K562 (cell line): ENCODE measurements at regions not wholly inside any gene's neighbourhood (a gene's known extent, or its start where the extent isn't known, plus 50 kb on each side); places are given as distances from the start of the nearest gene placed in this dataset.
A peak's percentile ranks its signal among the peaks of the same experiment; 100 is the strongest.

Experiments
- CBX1 ChIP-seq: sonication (generic); IDR thresholded peaks from 2 replicates; pipeline ENCODE4 v1.6.1; 2016; ENCODE audit warnings: antibody characterized with exemption, low read depth, mild to moderate bottlenecking
- ETV5 ChIP-seq: sonication (generic); formaldehyde crosslinking; IDR thresholded peaks from 2 replicates; pipeline ENCODE4 v1.4.0; 2020; ENCODE audit warnings: low read depth, mild to moderate bottlenecking, missing genetic modification reagents
- JUN ChIP-seq, 2 experiments: sonication (generic) in 1 of 2; formaldehyde crosslinking in 1 of 2; IDR thresholded peaks; 2 replicates each; pipeline versions ENCODE4 v1.6.1 to v1.8.0; 2012 to 2022; ENCODE audit warnings: borderline replicate concordance in 2 of 2, mild to moderate bottlenecking in 2 of 2, improper control_type of control experiment in 1 of 2, low read depth in 1 of 2, low read length in 1 of 2, missing genetic modification reagents in 1 of 2
- JUND ChIP-seq, 2 experiments: IDR thresholded peaks; 2 replicates in 1 of 2; 3 replicates in 1 of 2; pipeline ENCODE4 v1.6.1; 2011; ENCODE audit warnings: borderline replicate concordance in 2 of 2, low read depth in 2 of 2, low read length in 2 of 2, improper control_type of control experiment in 1 of 2, missing biosample characterization in 1 of 2, missing genetic modification characterization in 1 of 2, missing genetic modification reagents in 1 of 2
- LCOR ChIP-seq: sonication (generic); formaldehyde crosslinking; IDR thresholded peaks from 2 replicates; pipeline ENCODE4 v1.8.0; 2022; ENCODE audit warnings: mild to moderate bottlenecking, missing genetic modification reagents
- MXI1 ChIP-seq: IDR thresholded peaks from 2 replicates; pipeline ENCODE4 v1.6.1; 2011; ENCODE audit warnings: low read depth, mild to moderate bottlenecking, improper control_type of control experiment, low read length
- NBN ChIP-seq: fragments of 450-650 bp; IDR thresholded peaks from 2 replicates; pipeline ENCODE4 v1.6.1; 2016; ENCODE audit warnings: low read depth, mild to moderate bottlenecking
- NFXL1 ChIP-seq: fragments of 450-650 bp; formaldehyde crosslinking; IDR thresholded peaks from 2 replicates; pipeline ENCODE4 v1.4.0; 2021; ENCODE audit warnings: mild to moderate bottlenecking
- PML ChIP-seq: IDR thresholded peaks from 2 replicates; pipeline ENCODE4 v1.6.1; 2012; ENCODE audit warnings: low read length, inconsistent platforms
- RB1 ChIP-seq: fragments of 450-650 bp; IDR thresholded peaks from 2 replicates; pipeline ENCODE4 v1.6.1; 2017; ENCODE audit warnings: low read depth, mild to moderate bottlenecking
- SMAD3 ChIP-seq: fragments of 450-650 bp; formaldehyde crosslinking; conservative IDR thresholded peaks from 2 replicates; pipeline ENCODE4 v1.4.0; 2020; ENCODE audit warnings: mild to moderate bottlenecking
- TCFL5 ChIP-seq: fragments of 250-450 bp; sonication (Bioruptor Pico); conservative IDR thresholded peaks from 2 replicates; pipeline ENCODE4 v1.6.1; 2021; ENCODE audit warnings: mild to moderate bottlenecking, moderate library complexity, matching md5 sums
- TRIM25 ChIP-seq: fragments of 450-650 bp; IDR thresholded peaks from 2 replicates; pipeline ENCODE4 v1.7.0; 2016; ENCODE audit warnings: borderline replicate concordance
- YBX1 ChIP-seq: fragments of 450-650 bp; IDR thresholded peaks from 2 replicates; pipeline ENCODE4 v1.7.1; 2016; ENCODE audit warnings: mild to moderate bottlenecking
- ZBTB11 ChIP-seq, 3 experiments: fragments of 200-800 bp in 1 of 3; fragments of 250-450 bp in 1 of 3; fragments of 450-650 bp in 1 of 3; sonication (Bioruptor Pico) in 1 of 3; sonication (Bioruptor generic) in 1 of 3; formaldehyde crosslinking in 1 of 3; IDR thresholded peaks; 2 replicates each; pipeline versions ENCODE4 v1.6.1 to v1.8.0; 2016 to 2022; ENCODE audit warnings: mild to moderate bottlenecking in 2 of 3, missing genetic modification characterization in 2 of 3, missing compliant biosample characterization in 1 of 3, moderate library complexity in 1 of 3
- ZBTB8A ChIP-seq: fragments of 450-650 bp; IDR thresholded peaks from 2 replicates; pipeline ENCODE4 v1.6.1; 2018; ENCODE audit warnings: mild to moderate bottlenecking, moderate library complexity; ENCODE audit not compliant: partially characterized antibody
- ZNF133 ChIP-seq: fragments of 250-450 bp; sonication (Bioruptor Pico); IDR thresholded peaks from 2 replicates; pipeline ENCODE4 v1.4.0; 2020; ENCODE audit warnings: mild to moderate bottlenecking
- ZNF174 ChIP-seq: fragments of 250-450 bp; sonication (Bioruptor Pico); IDR thresholded peaks from 2 replicates; pipeline ENCODE4 v1.4.0; 2020; ENCODE audit warnings: mild to moderate bottlenecking

- TF ChIP-seq SMAD3 (CRISPR knock-in tag) = peak; percentile 88
- TF ChIP-seq CBX1 = no peak
- no peak for TF ChIP-seq YBX1
- TF ChIP-seq PML = peak; percentile 100
- 0 out of 2 replicates have a peak, but pooled peaks have one; percentile 5 for TF ChIP-seq TCFL5
- TF ChIP-seq TRIM25 = peak; percentile 90; the same call in 1 of the 2 replicates
- TF ChIP-seq RB1 = peak; percentile 46
- TF ChIP-seq MXI1 = peak; percentile 78; the same call in 1 of the 2 replicates
- TF ChIP-seq ZNF133 (CRISPR knock-in tag) = no peak
- peak; percentile 69; the same call in 1 of the 2 replicates for TF ChIP-seq NFXL1 (CRISPR knock-in tag)
- peak; percentile 95 for TF ChIP-seq JUND (IDR thresholded peaks at IDR 0.05; ENCODE audit: borderline replicate concordance, low read depth, low read length)
- TF ChIP-seq JUND (tag; IDR thresholded peaks at IDR 0.05; ENCODE audit: borderline replicate concordance, low read depth, low read length) = peak; percentile 96; the same call in 2 of the 3 replicates
- TF ChIP-seq NBN = peak; percentile 100
- peak; percentile 93 for TF ChIP-seq JUN (IDR thresholded peaks at IDR 0.05; ENCODE audit: borderline replicate concordance, low read depth, low read length)
- no peak for TF ChIP-seq JUN (CRISPR knock-in tag; IDR thresholded peaks at IDR 0.05; ENCODE audit: borderline replicate concordance)
- TF ChIP-seq ZBTB8A = no peak
- peak in 1 of 3 experiments; percentile 89; a peak in 2 of 6 replicates for TF ChIP-seq ZBTB11 (CRISPR knock-in tag; IDR thresholded peaks at IDR 0.05)
- TF ChIP-seq ZNF174 (CRISPR knock-in tag) = peak; percentile 58
- peak; percentile 90 for TF ChIP-seq LCOR (CRISPR knock-in tag)
- peak; percentile 56; the same call in 1 of the 2 replicates for TF ChIP-seq ETV5
Observed at GRCh38 chr6:51049983-51050877, 231.6 kb downstream of the TFAP2B start (continued).
